ENCODE measurements at regions not wholly inside any gene's neighbourhood (a gene's known extent, or its start where the extent isn't known, plus 50 kb on each side); places are given as distances from the start of the nearest gene placed in this dataset.

DNA sequence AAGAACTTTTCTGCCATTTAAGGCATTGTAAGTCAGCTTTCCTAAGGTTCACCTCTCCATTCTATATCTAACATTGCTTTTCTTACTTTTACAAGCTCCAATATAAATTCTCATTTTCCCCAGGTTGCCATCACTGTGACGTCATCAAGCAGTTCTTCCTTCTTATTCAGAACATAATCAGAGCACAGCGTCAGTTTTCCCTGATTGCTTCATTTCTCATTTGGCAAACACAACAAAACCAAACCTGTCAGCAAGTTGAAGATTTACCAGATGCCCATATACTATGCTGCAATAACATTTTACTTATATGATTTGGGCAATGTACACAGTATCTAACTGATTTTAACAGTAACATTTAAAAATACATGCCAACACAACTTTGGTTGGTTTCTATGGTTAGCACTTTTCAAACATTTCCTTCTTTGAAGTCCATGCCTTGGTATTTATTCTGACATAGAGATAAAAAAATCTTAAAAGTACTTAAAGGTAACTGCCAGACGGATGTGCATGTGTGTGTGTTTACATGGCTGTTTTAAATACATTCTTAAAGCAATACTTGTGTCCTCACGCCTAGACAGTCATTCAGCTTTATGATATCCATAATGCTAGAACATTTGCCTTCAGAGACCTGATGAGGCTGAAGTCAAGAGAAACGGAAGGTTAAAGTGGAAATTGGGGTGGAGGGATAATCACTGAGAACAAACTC, 264.0 kb downstream of the KLF12 start:
- no peaks in the 10 kb centered on the region for H3F3A ChIP-seq (ENCODE audit: insufficient read depth, low read length)
- H3K4me3 ChIP-seq (ENCODE audit: low read depth, low read length, poor library complexity, severe bottlenecking), result no peak overlapping the region
- no peaks in the 10 kb centered on the region for H3K36me3 ChIP-seq (ENCODE audit: insufficient read depth, low read length)
- H3K27me3 ChIP-seq (ENCODE audit: insufficient read depth, low read length), result no peaks in the 10 kb centered on the region
- no peaks in the 10 kb centered on the region for H4K20me1 ChIP-seq (ENCODE audit: insufficient read depth, low read length)
- no peaks in the 10 kb centered on the region for H3K9me3 ChIP-seq (ENCODE audit: low read length)
- H3K4me1 ChIP-seq (ENCODE audit: insufficient read depth, low read length, severe bottlenecking), result peaks cover 5% of the 10 kb centered on the region
- no peak overlapping the region for H2AFZ ChIP-seq (ENCODE audit: low read length)
- H3K9me2 ChIP-seq (ENCODE audit: low read depth, low read length), result no peaks in the 10 kb centered on the region
- H3K79me2 ChIP-seq (ENCODE audit: insufficient read depth, low read length), result no peaks in the 10 kb centered on the region
- no peak overlapping the region for H3K27ac ChIP-seq (ENCODE audit: low read depth, low read length, poor library complexity, severe bottlenecking)
- no peak overlapping the region for H3K4me2 ChIP-seq (ENCODE audit: low read length)
- H3K9ac ChIP-seq (ENCODE audit: low read length), result no peak overlapping the region
- TF ChIP-seq EZH2 (IDR thresholded peaks at IDR 0.05; ENCODE audit: borderline replicate concordance, low read length), result no peak
- TF ChIP-seq, protein P1, sequence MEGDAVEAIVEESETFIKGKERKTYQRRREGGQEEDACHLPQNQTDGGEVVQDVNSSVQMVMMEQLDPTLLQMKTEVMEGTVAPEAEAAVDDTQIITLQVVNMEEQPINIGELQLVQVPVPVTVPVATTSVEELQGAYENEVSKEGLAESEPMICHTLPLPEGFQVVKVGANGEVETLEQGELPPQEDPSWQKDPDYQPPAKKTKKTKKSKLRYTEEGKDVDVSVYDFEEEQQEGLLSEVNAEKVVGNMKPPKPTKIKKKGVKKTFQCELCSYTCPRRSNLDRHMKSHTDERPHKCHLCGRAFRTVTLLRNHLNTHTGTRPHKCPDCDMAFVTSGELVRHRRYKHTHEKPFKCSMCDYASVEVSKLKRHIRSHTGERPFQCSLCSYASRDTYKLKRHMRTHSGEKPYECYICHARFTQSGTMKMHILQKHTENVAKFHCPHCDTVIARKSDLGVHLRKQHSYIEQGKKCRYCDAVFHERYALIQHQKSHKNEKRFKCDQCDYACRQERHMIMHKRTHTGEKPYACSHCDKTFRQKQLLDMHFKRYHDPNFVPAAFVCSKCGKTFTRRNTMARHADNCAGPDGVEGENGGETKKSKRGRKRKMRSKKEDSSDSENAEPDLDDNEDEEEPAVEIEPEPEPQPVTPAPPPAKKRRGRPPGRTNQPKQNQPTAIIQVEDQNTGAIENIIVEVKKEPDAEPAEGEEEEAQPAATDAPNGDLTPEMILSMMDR (IDR thresholded peaks at IDR 0.05; ENCODE audit: low read length), result no peak

DNA sequence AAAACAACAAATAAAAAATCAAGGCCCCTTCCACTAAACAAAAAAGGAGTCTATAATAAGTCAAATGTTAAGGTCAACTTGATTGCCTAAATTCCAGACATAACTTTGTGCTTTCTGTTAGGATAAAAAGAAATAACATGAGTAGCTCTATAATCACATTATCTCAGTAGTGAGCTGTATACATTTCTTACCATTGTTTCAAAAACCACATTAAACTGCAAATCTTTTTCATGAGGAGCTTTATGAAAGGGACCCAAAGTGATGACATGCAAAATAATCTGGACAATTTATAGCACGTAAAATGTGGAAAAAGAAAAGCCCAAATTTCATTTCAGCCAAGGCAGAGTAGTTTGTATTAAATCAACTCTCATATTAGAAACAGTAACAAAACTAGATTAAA, 269.2 kb downstream of the KLF12 start:
- Histone ChIP-seq H3K27ac (ENCODE audit: low read depth, low read length, poor library complexity, severe bottlenecking) (no peak overlapping the region), H4K20me1 (ENCODE audit: insufficient read depth, low read length) (no peaks in the 10 kb centered on the region), H3K79me2 (ENCODE audit: insufficient read depth, low read length) (no peaks in the 10 kb centered on the region), H3K9me3 (ENCODE audit: low read length) (no peaks in the 10 kb centered on the region), H2AFZ (ENCODE audit: low read length) (no peak overlapping the region), H3K9me2 (ENCODE audit: low read depth, low read length) (no peaks in the 10 kb centered on the region), H3K4me3 (ENCODE audit: low read depth, low read length, poor library complexity, severe bottlenecking) (no peak overlapping the region), H3K27me3 (ENCODE audit: insufficient read depth, low read length) (no peaks in the 10 kb centered on the region), H3K4me2 (ENCODE audit: low read length) (no peak overlapping the region), H3F3A (ENCODE audit: insufficient read depth, low read length) (no peaks in the 10 kb centered on the region), H3K9ac (ENCODE audit: low read length) (no peak overlapping the region), H3K4me1 (ENCODE audit: insufficient read depth, low read length, severe bottlenecking) (peaks cover 13% of the 10 kb centered on the region), H3K36me3 (ENCODE audit: insufficient read depth, low read length) (no peaks in the 10 kb centered on the region)
- TF ChIP-seq, protein P1 (IDR thresholded peaks at IDR 0.05; ENCODE audit: low read length), result no peak
- no peak for TF ChIP-seq EZH2 (IDR thresholded peaks at IDR 0.05; ENCODE audit: borderline replicate concordance, low read length)

GRCh38 chr13:73861136-73861535, 273.1 kb downstream of the KLF12 start:
- H3K27me3 ChIP-seq (ENCODE audit: insufficient read depth, low read length), result no peaks in the 10 kb centered on the region
- no peaks in the 10 kb centered on the region for H3K9me3 ChIP-seq (ENCODE audit: low read length)
- TF ChIP-seq EZH2 (IDR thresholded peaks at IDR 0.05; ENCODE audit: borderline replicate concordance, low read length), result no peak
- TF ChIP-seq, protein P1 (IDR thresholded peaks at IDR 0.05; ENCODE audit: low read length), result no peak
- no peaks in the 10 kb centered on the region for H3F3A ChIP-seq (ENCODE audit: insufficient read depth, low read length)
- H3K9me2 ChIP-seq (ENCODE audit: low read depth, low read length), result no peaks in the 10 kb centered on the region
- no peak overlapping the region for H3K4me3 ChIP-seq (ENCODE audit: low read depth, low read length, poor library complexity, severe bottlenecking)
- H4K20me1 ChIP-seq (ENCODE audit: insufficient read depth, low read length), result no peaks in the 10 kb centered on the region
- no peaks in the 10 kb centered on the region for H3K36me3 ChIP-seq (ENCODE audit: insufficient read depth, low read length)
- no peaks in the 10 kb centered on the region for H3K79me2 ChIP-seq (ENCODE audit: insufficient read depth, low read length)
- H3K4me1 ChIP-seq (ENCODE audit: insufficient read depth, low read length, severe bottlenecking), result peaks cover 13% of the 10 kb centered on the region
- H2AFZ ChIP-seq (ENCODE audit: low read length), result no peak overlapping the region
- H3K9ac ChIP-seq (ENCODE audit: low read length), result no peak overlapping the region
- H3K27ac ChIP-seq (ENCODE audit: low read depth, low read length, poor library complexity, severe bottlenecking), result no peak overlapping the region
- H3K4me2 ChIP-seq (ENCODE audit: low read length), result no peak overlapping the region
